NCI-H2196 (cell line): ENCODE measurements at regions not wholly inside any gene's neighbourhood (a gene's known extent, or its start where the extent isn't known, plus 50 kb on each side); places are given as distances from the start of the nearest gene placed in this dataset.
"Not testable (repeated sequence)": the region's sequence is repeated elsewhere in the genome, so short reads cannot be mapped to it uniquely, and the experiment has no call there.

Experiments used
- DNase-seq: peaks from one replicate; lab custom pipeline; 2025; ENCODE audit not compliant: unreplicated experiment; lab: John Stamatoyannopoulos, UW

GRCh38 chr3:161599697-161600096 is 103.1 kb downstream of the OTOL1 start:
- no peak for DNase-seq

- DNase-seq: no peak
These were observed 103.6 kb downstream of the OTOL1 start for GRCh38 chr3:161600173-161600572.

GRCh38 chr3:161602475-161602874 is 105.9 kb downstream of the OTOL1 start:
- DNase-seq: no peak

DNA sequence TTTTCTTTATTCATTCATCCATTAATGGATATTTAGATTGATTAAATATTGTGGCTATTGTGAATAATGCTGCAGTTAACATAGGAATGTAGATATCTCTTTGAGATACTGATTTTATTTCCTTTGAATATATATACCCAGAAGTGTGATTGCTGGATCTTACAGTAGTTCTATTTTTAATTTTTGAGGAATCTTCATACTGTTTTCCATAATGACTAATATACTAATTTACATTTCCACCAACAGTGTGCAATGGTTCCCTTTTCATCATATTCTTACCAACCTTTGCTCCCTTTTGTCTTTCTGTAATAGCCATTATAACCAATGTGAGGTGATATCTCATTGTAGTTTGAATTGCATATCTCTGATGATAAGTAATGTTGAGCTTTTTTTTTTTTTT is 106.3 kb downstream of the OTOL1 start:
- no peak for DNase-seq

GRCh38 chr3:161607056-161607455 is 110.4 kb downstream of the OTOL1 start:
- DNase-seq: no peak

DNA sequence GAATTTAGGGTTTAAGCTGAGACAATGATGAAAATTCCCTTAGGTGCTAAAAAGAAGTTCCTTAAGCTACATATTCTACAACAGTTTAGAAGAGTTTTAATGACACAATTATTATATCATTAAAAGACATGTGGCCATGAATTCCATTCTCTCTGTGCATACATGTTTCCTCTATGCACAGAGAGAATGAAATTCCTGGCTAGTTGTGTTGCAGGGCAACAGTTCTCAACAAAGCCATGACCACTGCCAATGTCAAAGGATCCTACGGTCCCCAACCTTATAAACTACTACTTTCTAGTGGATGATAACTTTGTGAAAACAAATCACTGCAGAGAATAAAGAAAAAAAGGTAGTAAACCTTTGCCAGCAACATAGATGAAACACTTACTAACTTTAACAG is 122.7 kb downstream of the OTOL1 start:
- no peak for DNase-seq

DNA sequence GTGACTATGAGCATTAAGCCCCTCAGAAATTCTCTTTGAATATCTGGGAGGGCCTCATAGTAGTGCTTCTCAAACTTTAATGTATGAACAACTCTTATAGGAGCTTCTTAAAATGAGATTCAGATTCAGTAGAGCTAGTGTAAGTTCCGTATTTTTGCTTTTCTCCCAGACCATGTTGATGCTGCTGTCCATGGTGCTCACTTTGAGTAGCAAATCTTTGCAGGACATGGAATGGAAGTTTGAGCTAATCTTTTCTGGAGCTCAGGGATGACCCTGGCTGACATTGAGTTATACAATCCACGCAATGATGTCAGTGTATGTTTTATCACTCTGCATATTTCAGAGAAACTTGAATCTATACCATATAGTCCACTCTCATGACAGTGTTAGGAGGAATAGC is 134.2 kb downstream of the OTOL1 start:
- DNase-seq: no peak

GRCh38 chr3:161631536-161631935 is 134.9 kb downstream of the OTOL1 start:
- no peak for DNase-seq

GRCh38 chr3:161637559-161637958 is 141.0 kb downstream of the OTOL1 start:
- DNase-seq: no peak

GRCh38 chr3:161639095-161639494 is 142.5 kb downstream of the OTOL1 start:
- DNase-seq: not testable (repeated sequence)

DNA sequence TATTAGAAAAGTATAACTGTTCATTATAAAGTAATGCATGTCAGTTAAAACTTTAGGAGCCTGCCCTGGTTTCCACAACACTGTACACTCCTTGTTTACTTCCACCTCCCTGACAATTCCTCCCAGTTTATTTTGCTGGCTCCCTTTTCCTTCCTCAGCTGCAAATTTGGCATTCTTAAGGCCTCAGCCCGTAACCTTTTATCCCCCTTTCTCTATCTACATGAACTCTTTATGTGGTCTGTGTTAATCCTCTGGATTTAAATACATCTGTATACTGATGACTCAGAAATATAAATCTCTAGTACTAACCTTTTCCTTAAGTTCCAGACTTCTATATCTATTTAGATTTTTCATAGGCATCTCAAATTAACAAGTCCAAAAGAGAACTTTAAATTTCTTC is 143.6 kb downstream of the OTOL1 start:
- no peak for DNase-seq

- DNase-seq: no peak
These were observed 144.7 kb downstream of the OTOL1 start for GRCh38 chr3:161641287-161641686.

DNA sequence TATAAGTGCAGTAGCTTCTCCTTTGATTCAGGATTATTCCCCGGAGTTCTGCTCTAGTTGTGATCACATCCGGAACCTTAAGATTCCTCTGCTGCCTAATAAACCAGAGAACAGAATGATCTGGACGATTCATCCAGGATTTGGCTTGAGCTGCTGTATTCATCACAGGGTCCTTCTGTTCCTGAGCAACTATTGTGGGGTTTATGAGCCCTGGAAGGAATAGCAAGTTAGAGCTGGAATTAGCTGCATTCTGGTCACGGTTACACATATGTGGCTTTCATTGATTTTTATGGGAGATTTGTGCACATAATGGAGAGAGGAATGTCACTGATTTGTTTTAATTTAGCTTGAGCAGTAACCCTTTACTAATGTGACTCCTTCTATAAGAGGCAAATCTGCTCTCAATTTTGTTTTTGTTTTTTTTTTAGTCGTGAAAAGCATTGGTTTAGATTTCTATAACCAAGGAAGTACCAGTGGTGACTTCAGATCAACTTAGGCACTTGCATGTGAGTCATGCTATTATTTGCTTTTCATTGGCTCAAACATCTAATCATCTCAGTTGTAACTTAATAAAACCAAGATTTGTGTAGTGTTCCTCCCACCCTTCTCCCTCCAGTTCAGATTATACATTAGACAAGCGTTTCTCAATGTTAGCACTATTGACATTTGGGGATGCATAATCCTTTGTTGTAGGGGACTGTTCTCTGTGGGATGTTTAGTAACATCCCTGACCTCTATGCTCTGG is 148.5 kb downstream of the OTOL1 start:
- no peak for DNase-seq

- no peak for DNase-seq
These were observed 151.4 kb downstream of the OTOL1 start for GRCh38 chr3:161647936-161648470.

DNA sequence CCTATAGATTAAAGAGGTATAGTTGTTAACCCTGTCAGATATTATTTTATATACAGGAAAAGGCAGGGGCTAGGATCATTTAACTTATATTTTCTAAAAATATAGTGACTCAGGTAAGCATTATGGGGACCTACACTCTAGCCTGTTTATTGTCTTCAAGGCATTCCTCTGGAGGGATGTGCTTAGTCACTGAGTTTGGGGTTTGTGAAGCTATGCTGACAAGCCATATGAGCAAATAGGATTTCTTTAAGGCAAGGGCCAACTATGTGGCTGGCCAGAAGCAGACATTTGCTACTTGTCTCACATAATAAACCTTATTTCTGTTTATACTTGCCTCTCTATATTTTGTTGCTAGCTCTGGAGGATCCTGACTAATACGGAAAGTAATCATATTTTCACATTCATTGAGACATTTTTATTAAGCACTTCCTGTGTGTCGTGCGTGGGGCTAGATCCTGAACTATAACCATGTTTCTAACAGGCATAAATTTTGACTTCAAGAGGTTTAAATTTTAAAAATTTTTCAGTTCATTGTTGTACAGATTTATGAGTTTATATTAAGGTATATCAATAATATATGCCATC is 153.4 kb downstream of the OTOL1 start:
- no peak for DNase-seq

GRCh38 chr3:161657786-161658185 is 161.2 kb downstream of the OTOL1 start:
- DNase-seq: no peak

- DNase-seq: no peak
These were observed 174.5 kb downstream of the OTOL1 start for GRCh38 chr3:161671141-161671540.

DNA sequence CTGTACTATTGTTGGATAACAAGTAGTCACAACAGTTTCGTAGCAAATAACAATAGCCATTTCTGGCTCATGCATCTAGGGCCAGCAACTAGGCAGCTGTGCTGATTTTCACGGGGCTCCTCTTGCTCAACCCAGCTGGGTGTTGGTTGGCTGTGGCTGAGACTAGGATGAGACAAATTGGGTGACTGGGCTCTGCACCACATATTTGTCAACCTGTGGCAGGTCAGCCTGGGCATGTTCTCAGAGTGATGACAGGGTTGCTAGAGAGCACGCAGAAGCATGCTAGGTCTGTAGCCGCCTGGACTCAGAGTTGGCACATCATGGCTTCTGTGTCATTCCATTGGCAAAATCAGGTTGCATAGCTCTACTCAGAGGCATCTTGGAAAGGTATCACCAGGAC is 175.9 kb downstream of the OTOL1 start:
- no peak for DNase-seq

- no peak for DNase-seq
These were observed 177.3 kb downstream of the OTOL1 start for GRCh38 chr3:161673866-161674265.

GRCh38 chr3:161674402-161674801 is 177.8 kb downstream of the OTOL1 start:
- DNase-seq: no peak

DNA sequence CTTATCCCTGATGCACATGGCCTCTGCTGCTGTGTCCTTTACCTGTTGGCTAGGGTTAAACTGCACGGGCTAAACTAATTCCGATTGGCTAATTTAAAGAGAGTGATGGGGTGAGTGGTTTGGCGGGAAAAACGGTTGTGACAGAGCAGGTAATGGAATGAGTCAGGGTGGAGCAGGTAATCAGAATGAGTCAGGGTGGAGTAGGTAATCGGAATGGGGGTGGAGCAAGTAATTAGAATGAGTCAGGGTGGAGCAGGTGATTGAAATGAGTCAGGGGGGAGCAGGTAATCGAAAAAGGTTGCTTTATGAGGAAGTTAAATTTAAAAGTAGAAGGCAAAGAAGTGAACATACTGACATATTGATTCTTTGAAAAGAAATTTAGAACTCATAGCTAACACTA is 185.2 kb downstream of the OTOL1 start:
- not testable (repeated sequence) for DNase-seq

DNA sequence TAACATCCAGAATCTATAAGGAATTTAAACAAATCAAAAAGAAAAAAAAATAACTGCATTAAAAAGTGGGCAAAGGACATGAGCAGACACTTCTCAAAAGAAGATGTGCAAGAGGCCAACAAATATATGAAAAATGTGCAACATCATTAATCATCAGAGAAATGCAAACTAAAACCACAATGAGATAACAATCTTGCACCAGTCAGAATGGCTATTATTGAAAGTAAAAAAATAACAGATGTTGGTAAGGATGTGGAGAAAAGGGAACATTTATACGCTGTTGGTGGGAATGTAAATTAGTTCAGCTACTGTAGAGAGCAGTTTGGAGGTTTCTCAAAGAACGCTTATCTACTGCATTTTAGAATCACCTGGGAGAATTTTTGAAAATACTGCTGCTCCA is 186.1 kb downstream of the OTOL1 start:
- no peak for DNase-seq
